AG09319 (cell line): ENCODE measurements at regions not wholly inside any gene's neighbourhood (a gene's known extent, or its start where the extent isn't known, plus 50 kb on each side); places are given as distances from the start of the nearest gene placed in this dataset.

Experiments used
- DNase-seq: peaks from one replicate; pipeline ENCODE4 v3.0.0-alpha.2; 2010; ENCODE audit warnings: low read depth; ENCODE audit errors: extremely low read depth
- CTCF ChIP-seq: IDR thresholded peaks from 2 replicates; pipeline ENCODE4 v1.5.1; 2011; ENCODE audit warnings: low read depth, mild to moderate bottlenecking, inconsistent platforms, low read length, moderate library complexity

GRCh38 chr2:129756276-129756675 is 223.2 kb upstream of the RAB6C start:
- no peak for DNase-seq
- TF ChIP-seq CTCF: no peak

GRCh38 chr2:129757366-129757914 is 222.0 kb upstream of the RAB6C start:
- no peak for DNase-seq
- no peak for TF ChIP-seq CTCF

- TF ChIP-seq CTCF: no peak
- DNase-seq: no peak
Observed at GRCh38 chr2:129757915-129758783, 221.3 kb upstream of the RAB6C start.

GRCh38 chr2:129758784-129759471 is 220.5 kb upstream of the RAB6C start:
- DNase-seq: no peak
- no peak for TF ChIP-seq CTCF

- no peak for TF ChIP-seq CTCF
- DNase-seq: no peak
Observed at GRCh38 chr2:129759472-129760010, 219.9 kb upstream of the RAB6C start.

- TF ChIP-seq CTCF: no peak
- DNase-seq: no peak
Observed at GRCh38 chr2:129760669-129761068, 218.8 kb upstream of the RAB6C start.
